HepG2 (cell line): ENCODE measurements at regions not wholly inside any gene's neighbourhood (a gene's known extent, or its start where the extent isn't known, plus 50 kb on each side); places are given as distances from the start of the nearest gene placed in this dataset.

Experiments used
- ATAC-seq: fragments of 200-7000 bp; cut with Tn5 transposase; 3 replicates; pipeline ENCODE4 v1.9.1; 2020; ENCODE audit warnings: mild to moderate bottlenecking, moderate library complexity
- BruUV-seq: library from RNA; stranded (reverse); fragments of 400-500 nt; replicated peaks from 2 replicates; lab custom pipeline; 2021; lab: Mats Ljungman, UMichigan
- CTCF ChIA-PET: fragments of 300-600 bp; formaldehyde crosslinking; extraction: SDS; loops from one replicate; lab custom pipeline; 2021; ENCODE audit warnings: low total read pairs, inconsistent platforms, low intra/inter-chr PET ratio; lab: Yijun Ruan, JAX
- POLR2A ChIA-PET: fragments of 350-600 bp; sonication (Branson Sonifier 250); formaldehyde crosslinking; loops from one replicate; lab custom pipeline; 2020; ENCODE audit warnings: antibody characterized with exemption, inconsistent platforms; lab: Yijun Ruan, JAX
- DNase-seq: peaks from one replicate; pipeline ENCODE4 v3.0.0-alpha.2; 2015; ENCODE audit warnings: low spot score
- FAIRE-seq: peaks from 3 replicates; lab custom pipeline; 2011; peaks lifted over from hg19 to GRCh38; lab: Jason Lieb, UNC
- H2AFZ ChIP-seq: one replicate; pipeline ENCODE4 v1.6.1; 2011; ENCODE audit warnings: low read length, inconsistent platforms
- H3K27ac ChIP-seq: fragments of 300-600 bp; 3 replicates; pipeline ENCODE4 v1.8.0; 2011; ENCODE audit warnings: mixed run types, mild to moderate bottlenecking, mixed read lengths, low read length, inconsistent platforms; ENCODE audit not compliant: insufficient read depth; ENCODE audit errors: extremely low read length
- H3K27me3 ChIP-seq, 2 experiments: fragments of 200-600 bp in 1 of 2; 2 replicates in 1 of 2; 3 replicates in 1 of 2; pipeline versions ENCODE4 v1.6.0 to v1.8.0; 2011; ENCODE audit warnings: low read length in 2 of 2, mild to moderate bottlenecking in 2 of 2, moderate library complexity in 2 of 2, inconsistent platforms in 1 of 2; ENCODE audit not compliant: insufficient read depth in 2 of 2, control insufficient read depth in 1 of 2
- H3K36me3 ChIP-seq, 2 experiments: fragments of 200-600 bp in 1 of 2; replicated peaks in 1 of 2; 2 replicates in 1 of 2; 3 replicates in 1 of 2; pipeline versions ENCODE4 v1.5.1 to v1.8.0; 2011; ENCODE audit warnings: low read length in 2 of 2, inconsistent platforms in 1 of 2; ENCODE audit not compliant: insufficient read depth in 2 of 2, control insufficient read depth in 1 of 2
- H3K4me1 ChIP-seq: 2 replicates; pipeline ENCODE4 v1.5.1; 2012; ENCODE audit warnings: low read length, inconsistent platforms; ENCODE audit not compliant: insufficient read depth
- H3K4me2 ChIP-seq: 2 replicates; pipeline ENCODE4 v1.6.0; 2011; ENCODE audit warnings: low read depth, low read length, inconsistent platforms
- H3K4me3 ChIP-seq, 3 experiments: fragments of 200-600 bp in 1 of 3; sonication (generic), shearing (Covaris generic) in 1 of 3; replicated peaks in 1 of 3; 2 replicates each; pipeline ENCODE4 v1.5.1; 2011 to 2016; ENCODE audit warnings: low read length in 3 of 3, inconsistent platforms in 2 of 3, low read depth in 2 of 3, mild to moderate bottlenecking in 2 of 3, control low read depth in 1 of 3, mixed read lengths in 1 of 3; ENCODE audit not compliant: insufficient read depth in 1 of 3
- H3K79me2 ChIP-seq: one replicate; pipeline ENCODE4 v1.6.1; 2011; ENCODE audit warnings: low read length, inconsistent platforms; ENCODE audit not compliant: insufficient read depth
- H3K9ac ChIP-seq: 2 replicates; pipeline ENCODE4 v1.6.0; 2011; ENCODE audit warnings: mild to moderate bottlenecking, low read depth, low read length, inconsistent platforms; ENCODE audit not compliant: insufficient read depth
- H3K9me3 ChIP-seq: 2 replicates; pipeline ENCODE4 v1.5.1; 2012; ENCODE audit warnings: mild to moderate bottlenecking, low read length
- H4K20me1 ChIP-seq: 2 replicates; pipeline ENCODE4 v1.6.0; 2011; ENCODE audit warnings: inconsistent platforms, mild to moderate bottlenecking, low read length, moderate library complexity; ENCODE audit not compliant: insufficient read depth
- AHDC1 ChIP-seq: sonication (generic); formaldehyde crosslinking; IDR thresholded peaks from 2 replicates; pipeline ENCODE4 v1.5.1; 2020; ENCODE audit warnings: mild to moderate bottlenecking, missing genetic modification reagents, borderline replicate concordance
- AKAP8 ChIP-seq: sonication (generic); formaldehyde crosslinking; IDR thresholded peaks from 2 replicates; pipeline ENCODE4 v1.5.1; 2020; ENCODE audit warnings: mild to moderate bottlenecking, missing genetic modification reagents
- ARNT2 ChIP-seq: sonication (generic); formaldehyde crosslinking; IDR thresholded peaks from 2 replicates; pipeline ENCODE4 v1.8.0; 2022; ENCODE audit warnings: mild to moderate bottlenecking, low read depth, missing genetic modification reagents, moderate library complexity
- BRF2 ChIP-seq: sonication (generic); formaldehyde crosslinking; IDR thresholded peaks from 2 replicates; pipeline ENCODE4 v1.8.1; 2022; ENCODE audit warnings: mild to moderate bottlenecking, missing genetic modification reagents
- ELF4 ChIP-seq: sonication (generic); formaldehyde crosslinking; IDR thresholded peaks from 2 replicates; pipeline ENCODE4 v1.5.0; 2020; ENCODE audit warnings: missing genetic modification reagents, mild to moderate bottlenecking, moderate library complexity, borderline replicate concordance
- IKZF4 ChIP-seq: sonication (generic); formaldehyde crosslinking; IDR thresholded peaks from 2 replicates; pipeline ENCODE4 v1.5.1; 2020; ENCODE audit warnings: borderline replicate concordance, mild to moderate bottlenecking, low read depth, missing genetic modification reagents; ENCODE audit errors: not compliant biosample characterization
- JUN ChIP-seq: sonication (generic); formaldehyde crosslinking; IDR thresholded peaks from 2 replicates; pipeline ENCODE4 v1.4.0; 2020; ENCODE audit warnings: mild to moderate bottlenecking, missing genetic modification reagents
- POLR2AphosphoS5 ChIP-seq: IDR thresholded peaks from 2 replicates; pipeline ENCODE4 v1.6.1; 2012; ENCODE audit warnings: low read depth, low read length
- SIX1 ChIP-seq: sonication (generic); formaldehyde crosslinking; IDR thresholded peaks from 2 replicates; pipeline ENCODE4 v1.4.0; 2020; ENCODE audit warnings: missing genetic modification reagents, borderline replicate concordance
- SRSF4 ChIP-seq: fragments of 200-400 bp; formaldehyde crosslinking; IDR thresholded peaks from one replicate; pipeline ENCODE4 v1.6.1; 2018; ENCODE audit warnings: mild to moderate bottlenecking, low read depth, low read length, moderate library complexity; ENCODE audit not compliant: poor library complexity, severe bottlenecking
- TOE1 ChIP-seq: sonication (generic); formaldehyde crosslinking; IDR thresholded peaks from 2 replicates; pipeline ENCODE4 v1.4.0; 2020; ENCODE audit warnings: mild to moderate bottlenecking, missing genetic modification reagents
- ZNF569 ChIP-seq: sonication (generic); formaldehyde crosslinking; IDR thresholded peaks from 2 replicates; pipeline ENCODE4 v1.5.0; 2020; ENCODE audit warnings: mild to moderate bottlenecking, missing genetic modification reagents, moderate library complexity, borderline replicate concordance
- ZNF687 ChIP-seq: sonication (generic); formaldehyde crosslinking; IDR thresholded peaks from 2 replicates; pipeline ENCODE4 v1.5.1; 2020; ENCODE audit warnings: mild to moderate bottlenecking, missing genetic modification reagents, moderate library complexity
- ZNF703 ChIP-seq: sonication (generic); formaldehyde crosslinking; IDR thresholded peaks from 2 replicates; pipeline ENCODE4 v1.5.1; 2020; ENCODE audit warnings: missing genetic modification reagents, mild to moderate bottlenecking, moderate library complexity, borderline replicate concordance
- WGBS: methylation state at CpG from one replicate; pipeline ENCODE4 v1.1.6; 2017; ENCODE audit warnings: low lambda C conversion rate; 5-methylcytosine and 5-hydroxymethylcytosine counted together
- in situ Hi-C: cut with HindIII; loops from 2 replicates; pipeline ENCODE4 v1.10.0; 2017; ENCODE audit warnings: low pct_unique_long_range_greater_than_20kb; ENCODE audit not compliant: extremely low pct_ligation_motif_present
- intact Hi-C: fragments of 100-400 bp; cut with micrococcal nuclease; formaldehyde crosslinking; loops from one replicate; pipeline ENCODE4 v1.10.0; 2022; ENCODE audit not compliant: unreplicated experiment

- ChIA-PET POLR2A (no interaction called here), CTCF (no interaction called here)
- Histone ChIP-seq H3K27me3 (peaks cover 0 to 17% of the 10 kb centered on the region in 2 experiments; a peak in 3 of 5 replicates), H3K9me3 (no peaks in the 10 kb centered on the region), H3K36me3 (no peaks in the 10 kb centered on the region), H3K4me3 (no peak overlapping the region), H2AFZ (no peak overlapping the region), H4K20me1 (no peaks in the 10 kb centered on the region), H3K4me1 (no peaks in the 10 kb centered on the region), H3K79me2 (no peaks in the 10 kb centered on the region), H3K27ac (no peak overlapping the region), H3K4me2 (no peak overlapping the region), H3K9ac (no peak overlapping the region)
- WGBS: 20% methylated on average over 4 of the region's 4 CpGs
- in situ Hi-C loops (no loop called here), intact Hi-C loops (no loop called here)
- DNase-seq: no peak
- FAIRE-seq: no peak
- no TSS peak for BruUV-seq
- no peak for ATAC-seq
- no peak for TF ChIP-seq SRSF4
- no peak for TF ChIP-seq ZNF687 (CRISPR knock-in tag)
- TF ChIP-seq AKAP8 (CRISPR knock-in tag): no peak
- no peak for TF ChIP-seq ELF4 (CRISPR knock-in tag)
- no peak for TF ChIP-seq ZNF703 (CRISPR knock-in tag)
- no peak for TF ChIP-seq IKZF4 (CRISPR knock-in tag)
- TF ChIP-seq ARNT2: no peak
- TF ChIP-seq JUN (CRISPR knock-in tag): no peak
- no peak for TF ChIP-seq BRF2 (CRISPR knock-in tag)
- TF ChIP-seq SIX1 (CRISPR knock-in tag): no peak
- no peak for TF ChIP-seq ZNF569 (CRISPR knock-in tag)
- no peak for TF ChIP-seq POLR2AphosphoS5
- no peak for TF ChIP-seq TOE1 (CRISPR knock-in tag)
- no peak for TF ChIP-seq AHDC1 (CRISPR knock-in tag)
Observed at GRCh38 chr5:72692231-72692637, 124.2 kb upstream of the TNPO1 start.
